Type B pancreatic cell (in vitro differentiated cells): ENCODE measurements at regions not wholly inside any gene's neighbourhood (a gene's known extent, or its start where the extent isn't known, plus 50 kb on each side); places are given as distances from the start of the nearest gene placed in this dataset.
A peak's percentile ranks its signal among the peaks of the same experiment; 100 is the strongest.

Source experiments
- DNase-seq: peaks from one replicate; pipeline ENCODE4 v3.0.0; 2021; ENCODE audit warnings: mixed read lengths; ENCODE audit not compliant: unreplicated experiment; ENCODE audit errors: extremely low spot score
- H3K27ac Mint-ChIP-seq: 2 replicates; pipeline ENCODE4 v1.8.0; 2021; ENCODE audit warnings: mild to moderate bottlenecking, mixed read lengths
- H3K27me3 Mint-ChIP-seq: 2 replicates; pipeline ENCODE4 v1.8.0; 2021; ENCODE audit warnings: mixed read lengths
- H3K36me3 Mint-ChIP-seq: 2 replicates; pipeline ENCODE4 v1.8.0; 2021; ENCODE audit warnings: mixed read lengths
- H3K4me1 Mint-ChIP-seq: one replicate; pipeline ENCODE4 v1.8.0; 2021; ENCODE audit warnings: mixed read lengths; ENCODE audit not compliant: unreplicated experiment
- H3K4me3 Mint-ChIP-seq: 2 replicates; pipeline ENCODE4 v1.8.0; 2021; ENCODE audit warnings: mild to moderate bottlenecking, mixed read lengths
- H3K9me3 Mint-ChIP-seq: 2 replicates; pipeline ENCODE4 v1.8.0; 2021; ENCODE audit warnings: mixed read lengths
- TF ChIP-seq, protein P1 (sequence below): fragments of 200-600 bp; sonication (generic); conservative IDR thresholded peaks from 2 replicates; pipeline ENCODE4 v1.5.0; 2021; ENCODE audit warnings: antibody characterized with exemption, mild to moderate bottlenecking

DNA sequence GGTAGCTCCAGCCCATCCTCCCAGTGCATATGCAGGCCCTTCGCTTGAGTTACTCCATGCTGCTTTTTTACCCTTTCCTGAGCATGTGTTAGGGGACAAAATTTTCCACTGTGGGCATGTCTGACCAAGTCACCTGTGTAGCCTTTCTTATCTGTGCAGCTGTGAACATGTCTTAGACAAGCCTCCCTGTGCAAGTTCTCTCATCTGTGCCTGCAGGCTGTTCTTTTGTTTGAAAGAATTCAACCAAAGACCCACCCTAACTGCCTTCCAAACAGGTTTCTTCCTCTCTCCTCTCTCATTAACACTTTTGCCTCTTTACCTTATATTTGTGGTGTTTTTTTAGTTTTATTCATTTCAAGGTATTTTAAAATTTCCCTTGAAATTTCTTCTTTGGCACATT, 53.2 kb upstream of the SPIN4 start:
- peak overlapping the region; percentile 47 for H3K27ac Mint-ChIP-seq
- no peaks in the 10 kb centered on the region for H3K36me3 Mint-ChIP-seq
- no peak overlapping the region for H3K4me3 Mint-ChIP-seq
- H3K4me1 Mint-ChIP-seq: no peaks in the 10 kb centered on the region
- DNase-seq: no peak
- peaks cover 6% of the 10 kb centered on the region for H3K9me3 Mint-ChIP-seq
- TF ChIP-seq, protein P1, sequence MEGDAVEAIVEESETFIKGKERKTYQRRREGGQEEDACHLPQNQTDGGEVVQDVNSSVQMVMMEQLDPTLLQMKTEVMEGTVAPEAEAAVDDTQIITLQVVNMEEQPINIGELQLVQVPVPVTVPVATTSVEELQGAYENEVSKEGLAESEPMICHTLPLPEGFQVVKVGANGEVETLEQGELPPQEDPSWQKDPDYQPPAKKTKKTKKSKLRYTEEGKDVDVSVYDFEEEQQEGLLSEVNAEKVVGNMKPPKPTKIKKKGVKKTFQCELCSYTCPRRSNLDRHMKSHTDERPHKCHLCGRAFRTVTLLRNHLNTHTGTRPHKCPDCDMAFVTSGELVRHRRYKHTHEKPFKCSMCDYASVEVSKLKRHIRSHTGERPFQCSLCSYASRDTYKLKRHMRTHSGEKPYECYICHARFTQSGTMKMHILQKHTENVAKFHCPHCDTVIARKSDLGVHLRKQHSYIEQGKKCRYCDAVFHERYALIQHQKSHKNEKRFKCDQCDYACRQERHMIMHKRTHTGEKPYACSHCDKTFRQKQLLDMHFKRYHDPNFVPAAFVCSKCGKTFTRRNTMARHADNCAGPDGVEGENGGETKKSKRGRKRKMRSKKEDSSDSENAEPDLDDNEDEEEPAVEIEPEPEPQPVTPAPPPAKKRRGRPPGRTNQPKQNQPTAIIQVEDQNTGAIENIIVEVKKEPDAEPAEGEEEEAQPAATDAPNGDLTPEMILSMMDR: no peak
- H3K27me3 Mint-ChIP-seq: no peaks in the 10 kb centered on the region

- Mint-ChIP-seq H3K4me1 (no peaks in the 10 kb centered on the region), H3K36me3 (no peaks in the 10 kb centered on the region), H3K27me3 (no peaks in the 10 kb centered on the region), H3K27ac (no peak overlapping the region), H3K4me3 (no peak overlapping the region), H3K9me3 (peaks cover 6% of the 10 kb centered on the region)
- no peak for DNase-seq
- TF ChIP-seq, protein P1: no peak
These were observed 51.0 kb upstream of the SPIN4 start for GRCh38 chrX:63402106-63402505.
